HG03442 (cell line): ENCODE measurements at regions not wholly inside any gene's neighbourhood (a gene's known extent, or its start where the extent isn't known, plus 50 kb on each side); places are given as distances from the start of the nearest gene placed in this dataset.
"Not testable (repeated sequence)": the region's sequence is repeated elsewhere in the genome, so short reads cannot be mapped to it uniquely, and the experiment has no call there.

Source experiments
- ATAC-seq: cut with Tn5 transposase; IDR thresholded peaks from one replicate; pipeline ENCODE4 v1.9.1; 2021; ENCODE audit warnings: mild to moderate bottlenecking, moderate library complexity; ENCODE audit not compliant: unreplicated experiment

- ATAC-seq: no peak
These were observed 118.4 kb upstream of the CST7 start for GRCh38 chr20:24830649-24831048.

DNA sequence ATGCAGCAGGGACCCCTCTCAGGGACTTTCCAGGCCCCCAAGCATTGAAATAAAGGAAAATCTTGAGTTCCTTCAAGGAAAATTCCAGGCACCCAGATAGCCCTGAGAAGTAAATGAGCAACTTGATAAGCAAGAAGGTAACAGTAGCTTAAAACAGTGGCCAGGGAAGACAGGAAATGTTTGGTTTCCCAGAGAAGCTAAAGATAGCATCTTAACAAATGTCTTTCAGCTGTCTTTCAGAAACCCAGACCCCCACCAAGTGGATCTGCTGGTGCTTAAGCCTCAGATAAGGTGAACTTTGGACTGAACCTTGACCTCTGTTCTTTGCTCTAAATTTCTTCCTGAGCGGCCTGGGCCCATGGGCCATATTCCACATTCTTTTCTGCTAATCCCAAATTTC is 117.8 kb upstream of the CST7 start:
- ATAC-seq: no peak

- ATAC-seq: no peak
These were observed 116.6 kb upstream of the CST7 start for GRCh38 chr20:24832518-24832917.

DNA sequence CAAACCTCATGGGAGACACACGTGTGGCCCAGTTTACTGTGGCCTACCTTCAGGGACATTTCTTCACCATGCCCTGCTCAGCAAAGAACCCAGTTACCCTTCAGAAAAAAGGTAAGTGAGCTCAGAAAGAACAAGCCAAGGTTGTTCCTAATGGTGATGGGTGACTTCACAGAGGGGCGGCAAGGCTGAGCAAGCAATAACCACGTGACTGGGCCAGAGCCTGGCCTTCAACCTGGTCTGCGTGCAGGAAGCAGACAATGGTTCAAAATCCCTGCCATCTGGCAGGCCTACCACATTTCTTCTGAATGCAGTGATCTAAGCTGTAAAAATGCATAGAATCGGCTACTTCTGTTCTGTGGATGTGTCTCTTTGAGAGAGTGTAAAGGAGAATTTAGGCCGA is 115.5 kb upstream of the CST7 start:
- no peak for ATAC-seq

- ATAC-seq: no peak
These were observed 114.8 kb upstream of the CST7 start for GRCh38 chr20:24834310-24834709.

DNA sequence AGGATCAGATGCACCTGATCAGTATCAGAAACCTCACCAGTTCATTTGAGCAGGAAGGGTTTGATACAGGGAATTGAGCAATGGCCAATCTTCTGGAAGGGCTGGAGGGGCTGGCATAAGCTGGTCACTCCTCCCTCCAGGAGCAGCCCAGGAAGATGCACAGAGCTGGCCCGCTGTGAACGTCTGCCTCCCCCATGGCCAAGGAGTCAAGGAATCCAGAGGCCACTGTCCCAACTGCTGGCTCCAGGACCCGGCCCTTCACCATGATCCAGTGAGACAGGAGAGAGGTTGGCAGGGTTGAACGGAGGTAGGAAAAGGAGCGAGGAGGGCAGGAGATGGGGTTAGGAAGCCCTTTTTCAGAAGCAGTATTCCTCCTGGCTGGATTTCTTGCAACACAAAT is 113.9 kb upstream of the CST7 start:
- no peak for ATAC-seq

DNA sequence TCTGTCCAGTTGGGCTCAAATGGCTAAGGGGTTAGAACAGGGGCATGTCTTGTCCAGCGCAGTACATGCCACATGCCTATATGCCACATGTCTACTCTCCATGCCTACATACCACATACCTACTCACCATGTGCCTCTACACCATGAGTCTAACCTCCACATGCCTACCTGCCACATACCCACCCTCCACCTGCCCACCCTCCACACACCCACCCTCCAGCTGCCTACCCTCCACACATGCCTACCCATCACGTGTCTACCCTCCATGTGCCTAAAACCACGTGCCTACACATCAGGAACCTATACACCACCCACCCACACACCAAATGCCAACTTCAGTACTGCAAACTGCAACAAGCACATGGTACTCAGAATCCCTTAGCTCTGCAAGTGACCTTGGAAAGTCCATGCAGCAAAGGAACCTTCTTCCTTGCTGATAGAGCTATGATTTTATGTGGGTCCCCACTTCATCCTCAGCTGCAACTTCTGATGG is 113.0 kb upstream of the CST7 start:
- ATAC-seq: no peak

DNA sequence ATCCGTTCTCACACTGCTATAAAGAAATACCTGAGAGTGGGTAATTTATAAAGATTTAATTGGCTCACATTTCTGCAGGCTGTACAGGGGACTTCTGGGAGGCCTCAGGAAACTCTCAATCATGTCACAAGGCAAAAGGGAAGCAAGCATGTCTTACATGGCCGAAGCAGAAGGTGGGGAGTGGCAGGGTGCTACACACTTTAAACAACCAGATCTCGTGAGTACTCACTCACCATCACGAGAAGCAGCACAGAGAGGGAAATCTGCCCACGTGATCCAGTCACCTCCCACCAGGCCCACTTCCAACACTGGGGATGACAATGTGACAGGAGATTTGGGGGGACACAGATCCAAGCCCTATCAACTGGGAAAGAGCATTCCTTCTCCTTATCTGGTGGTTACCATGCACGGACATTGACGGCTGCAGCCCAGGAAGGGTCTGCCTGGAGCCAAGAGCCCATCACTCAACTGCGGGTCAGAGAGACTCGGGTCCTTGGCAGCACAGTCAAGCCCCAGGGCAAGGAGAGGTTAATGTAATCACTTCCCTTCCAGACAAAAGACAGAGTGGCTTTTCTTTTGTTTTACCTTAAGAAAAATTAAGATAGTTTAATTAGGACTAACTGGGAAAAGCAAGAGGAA is 112.3 kb upstream of the CST7 start:
- ATAC-seq: no peak

DNA sequence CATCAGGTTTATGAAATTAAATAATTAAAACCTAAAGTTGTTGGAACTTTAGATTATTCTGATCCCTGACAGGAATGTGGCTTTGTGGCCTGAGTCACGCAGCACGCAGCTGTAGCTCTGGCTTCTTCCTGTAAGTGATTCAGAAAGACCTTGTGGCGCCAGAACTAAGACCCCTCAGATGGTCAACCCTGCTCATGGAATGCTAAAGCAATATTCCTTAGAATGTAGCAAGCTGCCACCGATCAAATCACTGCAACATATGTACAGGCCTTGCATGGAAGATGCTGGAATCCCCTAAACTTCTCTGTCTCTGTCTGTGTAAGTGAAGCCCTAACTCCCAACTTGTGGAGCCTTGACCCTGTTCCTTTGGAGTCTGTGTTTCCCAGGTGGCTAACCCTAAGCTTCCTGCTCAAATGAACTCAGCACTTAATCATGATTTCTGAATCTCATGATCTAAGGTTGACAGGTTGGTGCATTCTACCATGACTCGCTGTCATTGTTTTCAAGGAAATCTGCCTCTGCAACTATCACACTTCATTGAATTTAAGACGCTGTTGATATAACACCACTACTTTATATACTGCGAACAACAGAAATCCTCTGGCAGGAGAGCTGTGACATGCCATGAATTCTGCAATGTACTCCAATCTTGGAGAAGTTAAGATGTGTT is 111.2 kb upstream of the CST7 start:
- no peak for ATAC-seq

- no peak for ATAC-seq
These were observed 110.2 kb upstream of the CST7 start for GRCh38 chr20:24838546-24839535.

GRCh38 chr20:24840121-24840713 is 108.9 kb upstream of the CST7 start:
- peak; percentile 18 for ATAC-seq

DNA sequence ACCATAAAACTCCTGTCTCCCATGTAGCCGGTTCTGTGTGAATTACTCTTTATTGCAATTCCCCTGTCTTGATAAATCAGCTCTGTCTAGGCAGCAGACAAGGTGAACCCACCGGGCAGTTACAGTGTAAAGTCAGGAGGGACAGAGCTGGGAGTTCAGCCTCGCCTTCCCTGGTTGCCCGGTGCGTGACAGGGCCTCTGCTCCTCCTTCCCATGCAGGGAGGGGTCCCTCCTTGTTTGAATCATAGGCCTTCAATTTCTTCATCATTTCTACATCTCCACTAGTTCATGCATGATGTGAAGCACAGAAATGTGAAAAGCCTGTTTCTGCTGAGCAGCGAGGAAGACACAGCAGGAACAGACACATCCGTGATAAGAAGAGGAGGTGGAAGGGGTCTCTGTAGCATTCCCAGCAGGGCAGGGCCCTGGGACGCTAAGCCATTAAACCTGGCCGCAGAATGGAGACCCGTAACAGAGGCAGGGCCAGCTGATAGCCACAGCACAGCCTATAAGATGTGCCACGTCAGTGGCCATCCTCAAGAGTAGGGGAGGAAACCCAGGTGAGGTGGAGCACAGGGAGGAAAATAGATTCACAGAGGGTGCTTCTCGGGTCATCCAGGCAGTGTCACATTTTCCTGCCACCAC is 106.7 kb upstream of the CST7 start:
- no peak for ATAC-seq

- ATAC-seq: peak; percentile 91
These were observed 106.0 kb upstream of the CST7 start for GRCh38 chr20:24842918-24843715.

DNA sequence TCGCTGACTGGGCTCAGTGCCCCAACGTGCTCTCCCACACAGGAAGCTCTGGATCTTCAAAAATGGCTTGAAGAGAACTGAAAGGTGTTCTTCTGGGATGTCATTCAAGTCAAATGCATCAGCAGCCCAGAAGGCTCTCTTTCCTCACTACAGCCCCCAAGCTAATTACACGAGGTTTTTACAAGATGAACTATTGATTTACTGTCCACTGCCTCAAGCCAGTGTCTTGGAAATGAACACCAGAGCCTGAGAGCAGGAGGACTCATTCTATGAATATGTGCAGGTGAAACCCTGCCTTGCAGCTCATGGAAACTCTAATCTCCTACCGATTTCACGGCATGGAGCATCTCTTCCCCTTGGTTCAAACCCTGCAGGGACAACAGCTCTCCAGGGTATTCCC is 98.9 kb upstream of the CST7 start:
- no peak for ATAC-seq

GRCh38 chr20:24851346-24852019 is 97.6 kb upstream of the CST7 start:
- no peak for ATAC-seq

- ATAC-seq: no peak
These were observed 95.2 kb upstream of the CST7 start for GRCh38 chr20:24853916-24854315.

DNA sequence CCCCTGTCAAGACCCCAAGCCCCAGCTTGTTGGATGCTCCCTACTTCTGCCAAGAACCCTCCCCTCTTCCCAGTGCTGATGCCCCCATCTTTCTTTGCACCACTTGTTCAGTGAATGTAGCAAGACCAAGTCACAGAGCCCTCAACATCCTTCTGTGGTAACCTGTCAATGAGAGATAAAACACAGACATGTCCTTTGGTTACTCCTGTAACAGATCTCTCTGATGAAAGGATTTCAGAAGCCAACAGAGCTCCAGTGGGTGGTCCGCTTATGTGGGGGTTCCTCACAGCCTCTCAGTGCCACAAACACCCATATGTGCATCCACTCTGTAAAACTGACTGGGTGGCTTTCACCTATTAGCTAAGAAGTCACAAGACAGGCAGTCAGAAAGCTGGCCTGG is 93.2 kb upstream of the CST7 start:
- ATAC-seq: no peak

- ATAC-seq: not testable (repeated sequence)
These were observed 90.6 kb upstream of the CST7 start for GRCh38 chr20:24858500-24858899.

DNA sequence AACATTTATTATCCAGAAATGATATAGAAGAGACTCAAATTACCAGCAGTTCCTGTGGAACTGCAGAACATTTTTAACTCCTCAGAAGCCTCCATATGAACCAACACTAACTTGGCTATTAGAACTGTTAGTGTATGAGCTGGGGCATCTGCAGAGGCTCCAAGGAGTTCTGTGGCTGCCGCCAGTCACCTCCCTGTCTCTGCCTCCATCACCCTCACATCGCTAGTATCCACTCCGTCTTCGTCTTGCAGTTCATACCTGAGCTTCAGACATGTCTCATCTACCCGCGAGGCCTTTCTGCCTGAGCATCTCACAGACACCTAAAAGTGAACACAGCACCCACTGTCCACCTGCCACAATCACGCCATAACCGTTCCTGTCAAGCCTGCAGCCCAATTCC is 89.5 kb upstream of the CST7 start:
- no peak for ATAC-seq
